Effector memory CD4-positive, alpha-beta T cell (primary cell): ENCODE measurements at regions not wholly inside any gene's neighbourhood (a gene's known extent, or its start where the extent isn't known, plus 50 kb on each side); places are given as distances from the start of the nearest gene placed in this dataset.

Experiments used
- DNase-seq, 3 donors: peaks; one replicate each; pipeline ENCODE4 v3.0.0-alpha.2; 2020
- H3K27ac ChIP-seq: 2 replicates; pipeline ENCODE4 v1.7.0; 2013; ENCODE audit warnings: mild to moderate bottlenecking, low read length, moderate library complexity; ENCODE audit not compliant: insufficient read depth, poor library complexity, severe bottlenecking
- H3K27me3 ChIP-seq: replicated peaks from 2 replicates; pipeline ENCODE4 v1.7.0; 2013; ENCODE audit warnings: mild to moderate bottlenecking, low read length; ENCODE audit not compliant: insufficient read depth, control insufficient read depth, poor library complexity, severe bottlenecking
- H3K36me3 ChIP-seq: 2 replicates; pipeline ENCODE4 v1.7.0; 2013; ENCODE audit warnings: mild to moderate bottlenecking, low read length, moderate library complexity; ENCODE audit not compliant: control insufficient read depth, insufficient read depth
- H3K4me1 ChIP-seq: 2 replicates; pipeline ENCODE4 v1.7.0; 2013; ENCODE audit warnings: low read length, mild to moderate bottlenecking; ENCODE audit not compliant: control insufficient read depth, insufficient read depth, poor library complexity, severe bottlenecking
- H3K4me3 ChIP-seq: 2 replicates; pipeline ENCODE4 v1.7.0; 2013; ENCODE audit warnings: low read length, low read depth, mild to moderate bottlenecking; ENCODE audit not compliant: insufficient read depth, poor library complexity, severe bottlenecking
- H3K9me3 ChIP-seq: 2 replicates; pipeline ENCODE4 v1.7.0; 2013; ENCODE audit warnings: mild to moderate bottlenecking, low read length, moderate library complexity; ENCODE audit not compliant: control insufficient read depth

- H3K27ac ChIP-seq, result no peak overlapping the region
- H3K9me3 ChIP-seq, result no peaks in the 10 kb centered on the region
- no peaks in the 10 kb centered on the region for H3K27me3 ChIP-seq
- H3K4me1 ChIP-seq, result no peaks in the 10 kb centered on the region
- no peak overlapping the region for H3K4me3 ChIP-seq
- DNase-seq, result no peak
- H3K36me3 ChIP-seq, result no peaks in the 10 kb centered on the region
Measured at GRCh38 chr17:65409381-65409780, 152.1 kb downstream of the AXIN2 start.

GRCh38 chr17:65408050-65408449 lies 153.4 kb downstream of the AXIN2 start:
- Histone ChIP-seq H3K4me3 (no peak overlapping the region), H3K4me1 (no peaks in the 10 kb centered on the region), H3K9me3 (no peaks in the 10 kb centered on the region), H3K36me3 (no peaks in the 10 kb centered on the region), H3K27ac (no peak overlapping the region), H3K27me3 (no peaks in the 10 kb centered on the region)
- no peak for DNase-seq

DNA sequence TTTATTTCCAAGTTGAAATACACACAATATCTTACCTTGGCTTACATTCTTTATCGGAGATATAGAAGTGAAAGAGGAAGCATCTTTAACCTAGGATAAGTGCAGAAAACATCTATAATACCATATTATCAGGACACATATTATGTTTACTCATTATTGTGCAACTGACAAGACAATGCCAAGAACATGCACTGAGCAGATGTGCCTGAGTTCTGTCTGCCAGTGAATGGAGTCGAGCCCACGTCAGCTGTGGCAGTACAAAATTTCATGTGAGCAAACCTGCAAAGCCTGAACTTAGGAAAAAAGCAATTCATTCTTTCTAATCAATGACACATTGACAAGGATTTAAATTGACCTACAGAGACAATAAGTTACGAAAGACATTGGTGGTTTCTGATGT lies 154.4 kb downstream of the AXIN2 start:
- DNase-seq, result no peak
- Histone ChIP-seq H3K4me3 (no peak overlapping the region), H3K4me1 (no peaks in the 10 kb centered on the region), H3K27me3 (no peaks in the 10 kb centered on the region), H3K27ac (no peak overlapping the region), H3K9me3 (no peaks in the 10 kb centered on the region), H3K36me3 (no peaks in the 10 kb centered on the region)

DNA sequence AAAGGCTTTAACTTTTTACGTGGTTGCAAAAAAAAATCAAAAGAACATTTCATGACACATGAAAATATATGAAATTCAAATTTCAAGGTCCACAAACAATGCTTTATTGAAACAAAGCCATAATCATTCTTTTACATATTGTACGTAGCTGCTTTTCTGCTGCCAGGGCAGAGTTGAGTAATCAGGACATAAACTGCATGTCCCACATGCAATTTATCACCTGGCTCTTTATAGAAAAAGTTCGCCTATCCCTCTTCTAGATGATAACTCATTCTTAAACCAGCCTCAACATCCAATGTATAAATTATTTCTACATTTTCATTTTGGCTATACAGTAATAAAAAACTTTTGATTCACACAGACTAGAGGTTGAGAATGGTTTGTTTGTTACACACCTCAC lies 154.9 kb downstream of the AXIN2 start:
- no peak overlapping the region for H3K27ac ChIP-seq
- DNase-seq, result no peak
- no peaks in the 10 kb centered on the region for H3K4me1 ChIP-seq
- no peaks in the 10 kb centered on the region for H3K27me3 ChIP-seq
- no peaks in the 10 kb centered on the region for H3K36me3 ChIP-seq
- no peaks in the 10 kb centered on the region for H3K9me3 ChIP-seq
- no peak overlapping the region for H3K4me3 ChIP-seq

DNA sequence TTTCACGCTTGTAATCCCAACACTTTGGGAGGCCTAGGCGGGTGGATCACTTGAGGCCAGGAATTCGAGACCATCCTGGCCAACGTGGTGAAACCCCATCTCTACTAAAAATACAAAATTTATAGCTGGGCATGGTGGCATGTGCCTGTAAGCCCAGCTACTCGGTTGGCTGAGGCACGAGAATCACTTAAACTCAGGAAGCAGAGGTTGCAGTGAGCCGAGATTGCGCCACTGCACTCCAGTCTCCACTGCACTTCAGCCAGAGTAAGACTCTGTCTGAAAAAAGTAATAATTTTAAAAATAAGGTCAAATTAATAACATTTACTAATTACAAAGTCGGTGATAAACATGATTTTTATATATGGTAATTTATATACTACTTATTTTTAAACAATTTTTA lies 155.9 kb downstream of the AXIN2 start:
- H3K4me3 ChIP-seq, result no peak overlapping the region

DNA sequence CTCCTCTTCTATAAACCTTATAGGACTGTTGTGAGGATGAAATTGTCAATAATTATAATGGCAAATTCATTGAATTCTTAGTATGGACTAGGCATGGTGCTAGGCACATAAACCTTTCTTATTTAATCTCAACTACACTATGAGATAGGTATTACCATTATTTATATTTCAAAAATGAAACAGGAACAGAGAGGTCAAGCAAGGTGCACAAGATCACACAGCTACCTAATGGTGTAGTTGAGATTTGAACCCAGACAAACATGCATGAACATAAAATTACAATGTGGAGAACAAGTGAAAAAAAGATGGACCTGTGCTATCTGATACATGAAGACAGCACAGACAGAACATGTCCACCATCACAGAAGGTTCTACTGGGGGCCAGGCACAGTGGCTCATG lies 156.7 kb downstream of the AXIN2 start:
- no peak for DNase-seq
- Histone ChIP-seq H3K36me3 (no peaks in the 10 kb centered on the region), H3K4me1 (no peaks in the 10 kb centered on the region), H3K4me3 (no peak overlapping the region), H3K9me3 (no peaks in the 10 kb centered on the region), H3K27ac (no peak overlapping the region), H3K27me3 (no peaks in the 10 kb centered on the region)

More for the DNA sequence above, 155.9 kb downstream of the AXIN2 start:
- Histone ChIP-seq H3K36me3 (no peaks in the 10 kb centered on the region), H3K9me3 (no peaks in the 10 kb centered on the region), H3K27ac (no peak overlapping the region), H3K4me1 (no peaks in the 10 kb centered on the region), H3K27me3 (no peaks in the 10 kb centered on the region)
- DNase-seq, result no peak

- H3K36me3 ChIP-seq, result no peaks in the 10 kb centered on the region
- no peaks in the 10 kb centered on the region for H3K4me1 ChIP-seq
- no peak overlapping the region for H3K4me3 ChIP-seq
- DNase-seq, result no peak
- H3K27ac ChIP-seq, result no peak overlapping the region
- H3K9me3 ChIP-seq, result no peaks in the 10 kb centered on the region
- H3K27me3 ChIP-seq, result no peaks in the 10 kb centered on the region
Measured at GRCh38 chr17:65403626-65404025, 157.8 kb downstream of the AXIN2 start.

DNA sequence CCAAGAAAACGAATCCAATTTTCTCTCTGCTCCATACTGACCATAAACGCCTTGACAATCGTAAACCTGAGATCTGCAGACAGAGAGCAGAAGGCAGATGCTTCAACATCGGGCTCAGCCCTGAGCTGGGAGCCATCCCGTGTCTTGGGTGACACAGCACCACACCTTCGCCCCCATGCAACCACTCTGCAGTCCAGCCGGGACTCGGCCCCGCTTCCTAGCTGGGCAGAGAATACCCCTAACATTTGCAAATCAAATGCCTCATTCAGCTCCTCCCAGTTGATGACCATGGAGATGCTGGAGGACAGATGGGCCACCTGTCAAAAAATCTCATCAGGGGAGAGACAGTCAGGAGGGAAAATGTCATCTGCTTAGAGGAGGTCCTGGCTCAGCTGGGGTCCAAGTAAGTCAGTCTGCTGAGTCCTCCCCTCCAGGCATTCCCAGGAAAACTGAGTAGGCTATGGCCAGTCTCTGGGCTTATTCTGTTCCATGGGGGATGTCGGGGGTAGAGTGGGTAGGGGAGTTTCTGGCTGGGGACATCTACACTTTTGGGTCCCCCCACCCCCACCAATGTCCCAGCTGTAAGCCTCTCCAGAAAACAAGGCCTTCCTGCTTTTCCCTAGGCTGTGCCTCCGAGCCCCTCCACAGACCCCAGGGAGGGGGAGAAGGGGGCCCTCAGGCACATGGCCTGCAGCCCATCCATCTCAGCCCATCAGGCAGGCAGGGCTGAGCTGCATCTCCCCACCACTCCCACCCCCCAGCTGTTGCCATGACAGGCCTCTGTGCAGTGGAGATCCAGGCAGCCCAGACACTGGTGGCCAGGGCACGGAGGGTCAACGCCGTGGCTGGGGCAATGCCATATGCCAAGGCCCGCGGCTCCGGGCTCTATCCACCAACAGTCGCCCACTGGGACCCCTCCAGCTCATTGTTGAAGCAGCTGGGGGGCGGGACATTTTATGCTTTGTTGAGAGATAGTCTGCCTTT lies 158.6 kb downstream of the AXIN2 start:
- Histone ChIP-seq H3K27me3 (no peaks in the 10 kb centered on the region), H3K9me3 (no peaks in the 10 kb centered on the region), H3K4me3 (no peak overlapping the region), H3K27ac (no peak overlapping the region), H3K36me3 (no peaks in the 10 kb centered on the region), H3K4me1 (no peaks in the 10 kb centered on the region)
- DNase-seq, result no peak

- no peak for DNase-seq
- Histone ChIP-seq H3K27me3 (no peaks in the 10 kb centered on the region), H3K27ac (no peak overlapping the region), H3K4me3 (no peak overlapping the region), H3K9me3 (no peaks in the 10 kb centered on the region), H3K4me1 (no peaks in the 10 kb centered on the region), H3K36me3 (no peaks in the 10 kb centered on the region)
Measured at GRCh38 chr17:65401561-65401960, 159.9 kb downstream of the AXIN2 start.

- DNase-seq, result no peak
- H3K4me1 ChIP-seq, result no peaks in the 10 kb centered on the region
- no peaks in the 10 kb centered on the region for H3K36me3 ChIP-seq
- no peaks in the 10 kb centered on the region for H3K9me3 ChIP-seq
- no peaks in the 10 kb centered on the region for H3K27me3 ChIP-seq
- H3K4me3 ChIP-seq, result no peak overlapping the region
- no peak overlapping the region for H3K27ac ChIP-seq
Measured at GRCh38 chr17:65400701-65401100, 160.7 kb downstream of the AXIN2 start.
